ENCODE measurements at regions not wholly inside any gene's neighbourhood (a gene's known extent, or its start where the extent isn't known, plus 50 kb on each side); places are given as distances from the start of the nearest gene placed in this dataset.

GRCh38 chr10:31728698-31729224 is 199.9 kb downstream of the ARHGAP12 start:
- Histone ChIP-seq H3K9me3 (peaks cover 0 to 3% (median 0%) of the 10 kb centered on the region in 4 donors), H3K4me3 (no peak overlapping the region), H3K36me3 (no peaks in the 10 kb centered on the region), H3K27me3 (no peaks in the 10 kb centered on the region), H3K27ac (no peak overlapping the region), H3K4me1 (no peaks in the 10 kb centered on the region)
- TF ChIP-seq CTCF (IDR thresholded peaks at IDR 0.05) (no peak), POLR2A (IDR thresholded peaks at IDR 0.05) (no peak), EP300 (IDR thresholded peaks at IDR 0.05) (no peak)
- whole genome bisulfite sequencing, 2 donors, result 50 to 63% methylated on average over 2 of the region's 2 CpGs
- DNase-seq (ENCODE audit: low spot score in 2 of 2), result no peak

DNA sequence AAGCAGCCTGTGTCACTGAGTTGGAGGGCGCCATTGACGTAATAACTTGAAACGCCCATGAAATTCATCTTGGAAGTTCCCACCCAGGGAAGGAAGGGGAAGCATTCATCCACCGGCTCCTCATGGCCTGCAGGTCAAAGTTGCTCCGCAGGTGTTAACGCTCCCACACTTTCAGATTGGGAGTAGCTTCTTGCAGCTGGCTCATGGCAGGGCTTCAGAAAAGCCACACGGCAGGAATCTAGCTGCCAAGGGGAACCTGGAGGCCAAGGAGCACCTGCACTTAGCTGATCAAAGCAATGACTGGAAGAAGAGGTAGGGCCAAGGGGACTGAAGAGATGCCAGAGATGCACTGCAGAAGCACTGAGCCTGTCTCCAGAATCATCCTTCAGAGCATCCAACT is 203.2 kb downstream of the ARHGAP12 start:
- DNase-seq (ENCODE audit: low spot score in 2 of 2), result no peak
- no peak overlapping the region for H3K4me3 ChIP-seq
- no peaks in the 10 kb centered on the region for H3K27me3 ChIP-seq
- TF ChIP-seq EP300 (IDR thresholded peaks at IDR 0.05) (no peak), CTCF (IDR thresholded peaks at IDR 0.05) (no peak), POLR2A (IDR thresholded peaks at IDR 0.05) (no peak)
- H3K36me3 ChIP-seq, result no peaks in the 10 kb centered on the region
- 85 to 91% methylated on average over 7 of the region's 7 CpGs for WGBS, 2 donors
- H3K27ac ChIP-seq, result no peak overlapping the region
- peaks cover 0 to 3% (median 0%) of the 10 kb centered on the region in 4 donors for H3K9me3 ChIP-seq
- H3K4me1 ChIP-seq, result no peaks in the 10 kb centered on the region

DNA sequence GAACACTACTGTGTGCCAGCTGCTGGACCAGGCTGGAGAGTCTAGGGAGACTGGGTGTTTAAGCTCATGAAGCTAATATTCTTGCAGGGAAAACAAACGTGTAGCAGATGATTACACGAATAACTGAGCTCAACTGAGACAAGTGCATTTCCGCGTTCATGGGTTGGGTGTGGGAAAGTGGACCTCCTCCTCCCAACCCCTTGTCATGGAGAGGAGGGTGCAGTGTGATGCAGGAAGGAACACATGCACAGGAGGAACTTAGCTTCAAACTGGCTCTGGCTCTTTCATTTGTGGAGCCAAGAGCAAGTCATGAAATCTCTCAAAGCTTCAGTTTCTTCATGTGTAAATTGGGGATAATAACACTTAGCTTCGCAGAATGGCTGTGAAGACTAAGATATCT is 204.3 kb downstream of the ARHGAP12 start:
- no peak for DNase-seq (ENCODE audit: low spot score in 2 of 2)
- WGBS, 2 donors, result 81 to 86% methylated on average over 5 of the region's 5 CpGs
- no peaks in the 10 kb centered on the region for H3K36me3 ChIP-seq
- TF ChIP-seq EP300 (IDR thresholded peaks at IDR 0.05) (no peak), POLR2A (IDR thresholded peaks at IDR 0.05) (no peak), CTCF (IDR thresholded peaks at IDR 0.05) (no peak)
- no peak overlapping the region for H3K4me3 ChIP-seq
- peaks cover 0 to 6% (median 0%) of the 10 kb centered on the region in 4 donors for H3K9me3 ChIP-seq
- H3K27ac ChIP-seq, result no peak overlapping the region
- no peaks in the 10 kb centered on the region for H3K27me3 ChIP-seq
- no peaks in the 10 kb centered on the region for H3K4me1 ChIP-seq

DNA sequence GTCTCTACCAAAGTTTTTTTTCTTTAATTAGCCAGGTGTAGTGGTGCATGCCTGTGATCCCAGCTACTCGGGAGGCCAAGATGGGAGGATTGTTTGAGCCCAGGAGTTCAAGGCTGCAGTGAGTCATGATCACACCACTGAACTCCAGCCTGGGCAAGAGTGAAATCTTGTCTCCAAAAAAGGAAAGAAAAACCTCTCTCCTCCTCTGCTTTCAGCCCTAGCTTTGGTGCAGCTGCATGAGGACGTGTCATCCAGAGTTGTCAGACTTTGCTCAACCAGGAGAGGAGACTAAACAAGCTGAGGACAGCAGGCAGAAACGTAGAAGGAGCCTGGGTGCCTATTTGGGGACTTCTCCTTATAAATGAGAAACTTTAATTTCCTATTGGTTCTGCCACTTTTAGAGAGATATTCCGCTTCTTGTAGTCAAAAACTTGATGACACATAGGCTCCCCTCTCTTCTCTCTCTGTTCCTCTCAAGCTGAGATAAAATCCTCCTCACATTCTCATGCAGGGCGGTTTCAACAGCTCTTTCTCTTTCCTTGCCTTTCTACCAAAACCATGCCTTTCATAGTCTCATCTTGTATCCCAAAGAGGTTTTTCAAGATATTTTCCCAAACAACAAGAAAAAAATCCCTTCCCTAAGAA is 205.4 kb downstream of the ARHGAP12 start:
- TF ChIP-seq CTCF (IDR thresholded peaks at IDR 0.05) (no peak), EP300 (IDR thresholded peaks at IDR 0.05) (peak in 1 of 2 donors; percentile 11), POLR2A (IDR thresholded peaks at IDR 0.05) (no peak)
- WGBS, 2 donors, result 51 to 73% methylated on average over 5 of the region's 5 CpGs
- Histone ChIP-seq H3K27ac (peak overlapping the region in 1 of 4 donors; percentile 36), H3K36me3 (no peaks in the 10 kb centered on the region), H3K9me3 (peaks cover 0 to 8% (median 0%) of the 10 kb centered on the region in 4 donors), H3K27me3 (no peaks in the 10 kb centered on the region), H3K4me1 (no peaks in the 10 kb centered on the region), H3K4me3 (no peak overlapping the region)
- DNase-seq (ENCODE audit: low spot score in 2 of 2), result no peak

DNA sequence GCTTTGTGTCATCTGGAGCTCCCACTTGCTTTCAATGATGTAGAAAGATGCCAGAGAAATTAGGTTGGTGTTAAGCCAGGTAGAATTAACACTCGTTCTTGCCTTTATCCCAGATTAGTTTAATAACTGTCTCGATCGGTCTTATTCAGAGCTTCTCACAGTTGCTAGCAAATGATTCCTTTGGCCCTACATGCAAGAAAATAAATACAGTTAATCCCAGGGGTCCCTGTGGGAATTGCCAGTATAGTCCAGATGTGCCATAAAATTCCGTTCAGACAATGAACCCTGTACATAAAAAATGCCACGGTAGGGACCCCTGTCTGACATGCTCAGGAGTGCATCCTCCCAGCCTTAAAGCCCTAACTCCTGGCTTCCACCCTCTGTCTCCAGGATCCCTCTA is 207.5 kb downstream of the ARHGAP12 start:
- WGBS, 2 donors, result 68 to 72% methylated on average over 5 of the region's 5 CpGs
- TF ChIP-seq POLR2A (IDR thresholded peaks at IDR 0.05), result no peak
- no peak for TF ChIP-seq CTCF (IDR thresholded peaks at IDR 0.05)
- no peak for TF ChIP-seq EP300 (IDR thresholded peaks at IDR 0.05)

More for the DNA sequence above, 207.5 kb downstream of the ARHGAP12 start:
- Histone ChIP-seq H3K27me3 (no peaks in the 10 kb centered on the region), H3K4me1 (no peaks in the 10 kb centered on the region), H3K9me3 (peaks cover 0 to 5% (median 0%) of the 10 kb centered on the region in 4 donors), H3K36me3 (no peaks in the 10 kb centered on the region), H3K4me3 (no peak overlapping the region), H3K27ac (no peak overlapping the region)
- no peak for DNase-seq (ENCODE audit: low spot score in 2 of 2)
